ENCODE measurements at regions not wholly inside any gene's neighbourhood (a gene's known extent, or its start where the extent isn't known, plus 50 kb on each side); places are given as distances from the start of the nearest gene placed in this dataset.

- DNase-seq (ENCODE audit: low spot score) = no peak
Observed at GRCh38 chr7:116083796-116084195, 53.2 kb upstream of the TFEC start.

DNA sequence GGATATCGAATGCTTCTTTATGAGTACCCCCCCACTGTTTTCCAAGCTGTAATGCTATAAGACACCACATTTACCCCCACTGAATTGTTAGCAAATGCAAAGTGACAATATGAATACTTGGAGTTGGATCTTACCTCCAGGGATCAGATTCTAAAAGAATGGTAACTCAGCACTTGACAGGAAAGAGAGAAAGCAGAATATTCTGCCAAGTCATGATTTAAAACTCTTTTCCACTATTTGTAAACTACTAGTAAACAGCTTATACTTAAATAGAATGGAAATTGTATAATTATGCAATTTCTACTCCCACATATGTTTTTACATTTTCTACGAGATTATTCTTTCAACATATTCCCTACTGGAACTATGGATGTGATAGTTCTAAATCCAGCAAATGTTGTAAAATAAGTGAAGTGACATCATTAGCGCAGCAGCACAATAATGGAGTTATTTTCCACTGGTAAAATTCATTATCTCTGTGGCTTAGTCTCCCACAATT, 56.0 kb upstream of the TFEC start:
- no peak for DNase-seq (ENCODE audit: low spot score)

GRCh38 chr7:116087291-116087690, 56.7 kb upstream of the TFEC start:
- no peak for DNase-seq (ENCODE audit: low spot score)

GRCh38 chr7:116087984-116088383, 57.4 kb upstream of the TFEC start:
- DNase-seq (ENCODE audit: low spot score) = no peak

DNA sequence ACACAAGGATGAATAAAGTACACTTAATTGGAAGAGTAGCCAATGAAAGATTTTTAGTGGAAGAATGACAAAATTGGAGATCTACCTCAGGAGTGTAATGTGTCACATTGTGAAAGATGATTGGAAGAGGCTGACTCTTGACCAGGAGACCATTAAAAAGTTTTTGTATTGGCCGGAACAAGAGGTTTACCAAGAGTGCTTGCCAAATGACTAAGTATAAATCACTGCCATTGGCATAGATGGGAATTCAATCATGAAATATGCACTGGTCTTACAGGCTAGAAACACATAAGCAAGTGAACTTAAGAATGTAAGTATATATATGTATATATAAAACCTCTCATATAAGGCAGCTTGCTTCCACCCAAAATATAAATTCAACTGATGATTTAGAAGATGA, 58.7 kb upstream of the TFEC start:
- DNase-seq (ENCODE audit: low spot score) = no peak

DNA sequence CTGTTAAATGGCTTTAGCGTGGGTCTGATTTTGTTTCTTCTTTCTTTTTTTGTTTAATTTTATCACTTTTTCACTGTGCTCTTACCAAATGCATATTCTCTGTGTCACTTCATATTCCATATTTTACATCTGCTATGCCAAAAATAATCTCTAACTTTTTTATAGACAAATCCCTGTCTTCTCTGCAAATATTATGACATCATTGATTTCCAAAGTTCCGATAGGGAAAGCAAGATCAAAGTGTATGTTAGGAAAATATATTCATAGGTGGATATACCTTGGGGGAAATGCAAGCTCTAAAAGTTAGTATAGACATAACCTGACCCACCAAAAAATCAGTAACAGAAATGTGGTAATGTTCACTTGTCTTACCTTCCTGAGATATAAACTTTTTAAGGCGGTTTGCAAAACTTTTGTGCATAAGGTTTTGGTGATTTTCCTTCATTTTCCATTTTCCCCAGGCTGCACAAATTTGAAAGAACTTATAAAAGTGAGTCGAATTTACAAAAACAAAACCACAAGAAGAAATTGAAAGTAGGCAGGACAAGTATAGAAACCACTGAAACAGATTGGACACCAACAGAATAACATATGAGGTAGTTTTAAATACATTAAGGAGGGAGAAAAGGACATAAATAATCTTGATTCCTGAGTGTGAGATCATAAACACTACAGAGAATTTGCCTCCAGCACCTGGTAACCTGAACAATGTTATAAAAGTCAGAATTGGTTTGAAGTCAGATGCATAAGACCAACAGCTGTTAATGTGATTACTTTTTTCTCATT, 63.1 kb upstream of the TFEC start:
- no peak for DNase-seq (ENCODE audit: low spot score)

- no peak for DNase-seq (ENCODE audit: low spot score)
Observed at GRCh38 chr7:116095396-116095795, 64.8 kb upstream of the TFEC start.

DNA sequence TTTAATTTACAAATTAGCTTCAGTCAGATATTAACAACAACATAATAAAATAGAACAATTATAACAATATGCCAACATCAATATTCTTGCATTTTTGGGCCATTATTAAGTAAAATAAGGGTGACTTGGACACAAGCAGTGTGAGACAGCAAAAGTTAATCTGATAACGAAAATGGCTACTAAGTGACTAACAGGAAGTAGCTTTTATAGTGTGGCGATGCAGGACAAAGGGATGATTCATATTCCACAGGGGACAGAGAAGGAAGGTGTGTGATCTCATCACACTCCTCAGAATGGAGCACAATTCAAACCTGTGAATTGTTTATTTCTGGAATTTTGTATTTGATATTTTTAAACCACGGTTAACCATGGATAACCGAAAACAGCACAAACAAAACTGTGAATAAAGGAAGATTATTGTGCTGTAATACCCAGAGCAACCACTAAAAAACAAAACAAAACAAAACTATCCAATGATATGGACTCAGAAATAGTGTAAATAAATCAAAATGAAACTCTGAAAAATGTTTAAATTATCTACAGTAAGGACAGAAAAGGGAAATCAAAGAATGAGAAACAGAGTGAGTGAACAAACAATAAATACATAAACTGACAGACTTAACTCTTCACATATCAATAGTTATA, 66.9 kb upstream of the TFEC start:
- no peak for DNase-seq (ENCODE audit: low spot score)

- no peak for DNase-seq (ENCODE audit: low spot score)
Observed at GRCh38 chr7:116098175-116098574, 67.6 kb upstream of the TFEC start.

DNA sequence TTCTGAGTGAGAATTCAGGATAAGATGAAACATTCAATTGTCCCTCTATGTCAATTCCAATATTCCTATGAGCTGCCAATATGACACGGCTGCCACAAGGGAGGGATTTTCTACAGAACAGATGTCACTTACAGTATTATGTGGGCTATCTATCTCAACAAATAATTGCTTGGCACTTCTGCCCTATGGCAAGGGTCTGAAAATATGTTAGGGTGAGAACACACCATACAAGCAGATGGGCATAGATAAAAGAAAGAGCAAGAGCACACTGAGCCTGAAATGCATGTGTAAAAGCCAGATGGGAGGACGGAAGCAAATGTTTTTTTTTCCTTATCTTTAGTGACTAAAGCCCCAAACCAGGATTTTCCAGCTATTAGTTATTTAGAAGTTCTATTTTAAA, 70.1 kb upstream of the TFEC start:
- DNase-seq (ENCODE audit: low spot score) = no peak

DNA sequence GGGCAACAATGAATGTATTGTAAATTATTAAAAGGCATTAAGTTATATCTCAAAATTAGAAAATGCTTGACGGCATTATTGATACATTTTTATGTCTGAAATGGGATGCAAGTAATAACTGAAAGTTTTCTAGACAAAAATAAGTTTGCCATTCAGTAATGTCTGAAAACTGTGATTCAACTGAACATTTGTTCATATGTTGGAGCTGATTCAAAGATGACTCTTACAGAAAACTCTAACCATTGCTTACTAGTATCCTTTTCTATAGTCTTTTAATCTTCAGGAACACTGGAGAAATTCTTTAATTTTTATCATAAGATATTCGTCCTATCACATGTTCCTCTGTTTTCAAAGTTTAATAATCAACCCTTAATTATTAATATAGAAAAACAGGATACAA, 71.1 kb upstream of the TFEC start:
- no peak for DNase-seq (ENCODE audit: low spot score)

DNA sequence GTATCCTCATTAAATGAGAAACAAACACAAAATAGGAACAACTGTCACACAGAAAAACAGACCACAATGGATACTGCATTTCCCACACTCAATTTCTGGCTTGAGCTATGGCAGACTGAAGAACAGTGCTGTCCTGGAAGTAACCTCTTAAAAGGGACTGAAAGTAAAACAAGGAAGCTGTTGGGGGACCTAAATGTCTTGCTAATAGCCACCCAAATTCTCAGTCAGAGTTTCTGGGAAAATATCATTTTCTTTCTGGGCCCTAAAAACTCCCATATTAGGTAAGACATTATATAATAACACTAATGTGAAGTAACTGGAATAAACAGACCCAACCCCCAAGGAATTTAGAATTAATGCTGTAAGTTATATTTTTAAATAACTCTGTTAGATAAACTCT, 80.9 kb upstream of the TFEC start:
- no peak for DNase-seq (ENCODE audit: low spot score)

DNA sequence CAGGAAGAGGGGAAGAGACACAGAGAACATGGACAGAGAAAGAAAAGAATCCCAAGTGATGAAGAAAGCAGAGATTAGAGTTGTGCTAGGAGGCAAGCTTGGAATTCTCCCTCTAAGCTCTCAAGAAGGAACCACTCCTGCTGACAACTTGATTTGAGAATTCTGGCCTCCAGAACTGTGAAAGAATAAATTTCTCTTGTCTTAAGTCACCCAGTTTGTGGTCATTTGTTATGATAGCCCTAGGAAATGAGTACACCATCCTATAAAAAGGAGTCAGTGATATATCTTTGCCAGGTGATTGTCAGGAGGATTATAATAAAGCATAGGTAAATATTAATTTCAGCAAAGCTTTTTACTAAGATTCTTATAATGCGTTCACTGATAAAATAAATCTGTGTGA, 82.7 kb upstream of the TFEC start:
- DNase-seq (ENCODE audit: low spot score) = no peak

GRCh38 chr7:116120839-116121238, 89.5 kb upstream of the TES start:
- no peak for DNase-seq (ENCODE audit: low spot score)

DNA sequence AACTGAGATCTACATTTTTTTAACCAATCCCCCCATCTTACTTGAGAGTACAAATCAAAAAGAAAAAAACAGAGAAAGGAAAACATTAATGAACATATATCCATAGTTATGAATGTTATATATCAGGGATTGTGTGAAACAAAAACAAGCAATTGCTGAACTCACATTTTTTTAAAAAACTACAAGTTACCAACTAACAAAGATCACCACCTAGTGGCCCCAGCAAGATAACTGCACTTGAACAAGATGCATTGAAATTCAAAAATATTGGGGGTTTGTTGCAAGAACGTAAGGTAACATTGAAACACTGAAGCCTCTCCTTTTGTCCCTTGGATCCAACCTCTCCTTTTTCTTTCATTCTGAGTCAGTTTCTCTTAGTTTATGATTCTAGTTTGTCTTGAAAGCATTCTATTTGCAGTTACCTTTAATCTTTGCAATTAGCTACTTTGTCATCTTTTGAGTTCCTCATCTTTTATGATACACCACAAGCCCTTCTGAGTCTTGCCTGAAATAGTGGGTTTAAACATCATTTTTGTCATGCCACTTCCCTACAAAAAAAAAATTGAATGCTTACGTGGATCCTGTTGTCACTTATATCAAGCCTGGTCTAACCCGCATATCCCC, 87.3 kb upstream of the TES start:
- DNase-seq (ENCODE audit: low spot score) = no peak

- no peak for DNase-seq (ENCODE audit: low spot score)
Observed at GRCh38 chr7:116128139-116128538, 82.2 kb upstream of the TES start.

DNA sequence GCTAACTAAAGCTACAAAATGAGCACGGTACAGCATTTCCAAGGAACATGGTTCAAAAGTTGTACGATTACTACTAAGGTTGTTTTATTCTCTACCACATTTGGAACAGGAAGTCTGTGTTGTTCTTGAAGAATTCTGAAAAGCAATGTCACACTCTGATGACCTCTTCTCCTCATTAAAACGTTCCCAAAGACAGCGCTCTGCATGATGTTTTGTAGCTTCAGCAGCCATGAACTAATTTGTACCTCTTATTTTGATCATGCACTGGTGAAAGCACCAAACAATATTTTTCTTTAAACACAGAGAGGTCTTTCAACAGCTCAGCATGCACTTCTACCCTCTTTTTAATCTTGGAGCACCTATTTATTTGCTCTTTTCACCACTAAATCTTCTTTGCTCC, 75.0 kb upstream of the TES start:
- no peak for DNase-seq (ENCODE audit: low spot score)

GRCh38 chr7:116138202-116138801, 72.0 kb upstream of the TES start:
- peak; percentile 25 for DNase-seq (ENCODE audit: low spot score)

- no peak for DNase-seq (ENCODE audit: low spot score)
Observed at GRCh38 chr7:116139007-116139406, 71.3 kb upstream of the TES start.

- no peak for DNase-seq (ENCODE audit: low spot score)
Observed at GRCh38 chr7:116139807-116140206, 70.5 kb upstream of the TES start.

DNA sequence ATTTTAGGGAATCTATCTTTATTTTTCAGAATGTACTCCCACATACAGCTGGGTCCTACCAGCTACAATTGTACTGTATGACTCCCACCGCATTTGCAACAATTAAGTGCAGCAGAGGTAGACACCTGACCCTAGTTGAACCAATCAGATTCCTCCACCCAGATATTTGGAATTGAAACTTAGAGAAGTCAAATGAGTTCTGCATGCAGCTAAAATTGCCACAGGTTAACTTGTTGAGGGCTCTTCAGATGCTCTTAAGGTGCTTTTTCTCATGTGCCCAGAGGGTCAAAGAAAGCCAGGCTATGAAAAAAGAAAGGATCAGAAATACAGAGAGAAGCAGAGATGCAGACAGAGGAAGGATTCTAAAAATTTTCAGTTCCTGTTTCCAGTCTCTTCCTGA, 68.0 kb upstream of the TES start:
- no peak for DNase-seq (ENCODE audit: low spot score)

DNA sequence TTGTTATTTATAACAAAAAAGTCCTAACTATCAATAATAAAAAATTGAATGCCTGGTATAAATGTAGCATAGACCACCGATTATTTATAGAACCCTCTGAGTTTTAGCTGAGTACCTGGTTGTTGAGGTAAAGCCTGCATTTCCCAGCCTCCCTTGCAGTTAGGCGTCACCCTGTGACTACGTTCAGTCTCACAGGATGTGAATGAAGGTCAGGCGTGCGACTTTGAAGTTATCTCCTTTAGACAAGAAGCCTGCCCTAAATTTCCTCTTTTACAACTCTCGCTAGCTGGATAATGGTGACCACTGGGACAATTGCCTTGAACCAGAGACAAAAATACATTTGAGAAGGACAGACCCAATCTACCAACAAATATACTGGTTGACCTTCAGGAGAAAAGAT, 67.5 kb upstream of the TES start:
- DNase-seq (ENCODE audit: low spot score) = no peak

Measured in hematopoietic multipotent progenitor cell treated with erythropoietin and hydrocortisone succinate and interleukin-3 and kit ligand, for 17 days (in vitro differentiated cells).